Ovary (tissue), 7 donors: ENCODE measurements at regions not wholly inside any gene's neighbourhood (a gene's known extent, or its start where the extent isn't known, plus 50 kb on each side); places are given as distances from the start of the nearest gene placed in this dataset.

ENCODE experiments used
- DNase-seq, 5 donors: peaks; one replicate each; pipeline ENCODE4 v3.0.0-alpha.2; 2019 to 2020
- H3K27ac ChIP-seq, 2 donors: fragments of 200-600 bp; one replicate each; pipeline versions ENCODE4 v1.5.1 to v1.8.0; 2019 to 2022
- H3K27me3 ChIP-seq: fragments of 200-600 bp; one replicate; pipeline ENCODE4 v1.8.0; 2022
- H3K36me3 ChIP-seq: fragments of 200-600 bp; sonication (generic); one replicate; pipeline ENCODE4 v1.5.1; 2019
- H3K4me1 ChIP-seq: one replicate; pipeline ENCODE4 v1.8.1; 2013; ENCODE audit warnings: mild to moderate bottlenecking, moderate library complexity; ENCODE audit not compliant: insufficient read depth
- H3K4me3 ChIP-seq: fragments of 200-600 bp; sonication (generic); one replicate; pipeline ENCODE4 v1.5.1; 2017
- H3K9me3 ChIP-seq, 2 donors: fragments of 200-600 bp in 1 of 2; sonication (generic) in 1 of 2; one replicate each; pipeline versions ENCODE4 v1.5.1 to v1.8.1; 2013 to 2019; ENCODE audit warnings: mild to moderate bottlenecking in 1 of 2, moderate library complexity in 1 of 2
- EP300 ChIP-seq: sonication (generic); formaldehyde crosslinking; IDR thresholded peaks from one replicate; pipeline ENCODE4 v1.6.1; 2017; ENCODE audit warnings: antibody characterized with exemption
- POLR2A ChIP-seq: fragments of 450-650 bp; IDR thresholded peaks from one replicate; pipeline ENCODE4 v1.6.1; 2017; ENCODE audit warnings: antibody characterized with exemption, mild to moderate bottlenecking, moderate library complexity
- WGBS, 3 donors: extraction: QIAGEN DNeasy Blood & Tissue Kit in 1 of 3; methylation state at CpG; one replicate each; pipeline versions ENCODE4 v1.1.5 to v1.1.7; 2013 to 2017; 5-methylcytosine and 5-hydroxymethylcytosine counted together
- intact Hi-C, 4 donors: fragments of 100-400 bp; cut with DNase I; formaldehyde crosslinking; loops; one replicate each; pipeline versions ENCODE4 v1.11.0 to v1.15.1; 2022 to 2023
- TF ChIP-seq, protein P1 (sequence below), 3 donors: fragments of 450-650 bp in 2 of 3; fragments of 200-600 bp in 1 of 3; IDR thresholded peaks; one replicate each; pipeline versions ENCODE4 v1.5.1 to v1.8.0; 2016 to 2022; ENCODE audit warnings: antibody characterized with exemption in 3 of 3, mild to moderate bottlenecking in 1 of 3
- donor health status: DM: no; HTN: no; CAD: no; lungs with moderate emphysema.
- donor health status: DM: no; HTN: no; CAD: no.
- donor health status: Bipolar disorder and iron deficiency.
- donor health status: DM: no; HTN: no; CAD: no.
- donor health status: DM: yes; HTN: yes; CAD: no.

GRCh38 chr12:43290836-43291235 lies 261.2 kb downstream of the ADAMTS20 start:
- Histone ChIP-seq H3K9me3 (no peaks in the 10 kb centered on the region), H3K4me1 (peaks cover 1% of the 10 kb centered on the region), H3K27ac (no peak overlapping the region), H3K36me3 (no peaks in the 10 kb centered on the region), H3K27me3 (no peaks in the 10 kb centered on the region), H3K4me3 (no peak overlapping the region)
- intact Hi-C loops = no loop called here
- TF ChIP-seq POLR2A = no peak
- TF ChIP-seq EP300 = no peak
- TF ChIP-seq, protein P1, sequence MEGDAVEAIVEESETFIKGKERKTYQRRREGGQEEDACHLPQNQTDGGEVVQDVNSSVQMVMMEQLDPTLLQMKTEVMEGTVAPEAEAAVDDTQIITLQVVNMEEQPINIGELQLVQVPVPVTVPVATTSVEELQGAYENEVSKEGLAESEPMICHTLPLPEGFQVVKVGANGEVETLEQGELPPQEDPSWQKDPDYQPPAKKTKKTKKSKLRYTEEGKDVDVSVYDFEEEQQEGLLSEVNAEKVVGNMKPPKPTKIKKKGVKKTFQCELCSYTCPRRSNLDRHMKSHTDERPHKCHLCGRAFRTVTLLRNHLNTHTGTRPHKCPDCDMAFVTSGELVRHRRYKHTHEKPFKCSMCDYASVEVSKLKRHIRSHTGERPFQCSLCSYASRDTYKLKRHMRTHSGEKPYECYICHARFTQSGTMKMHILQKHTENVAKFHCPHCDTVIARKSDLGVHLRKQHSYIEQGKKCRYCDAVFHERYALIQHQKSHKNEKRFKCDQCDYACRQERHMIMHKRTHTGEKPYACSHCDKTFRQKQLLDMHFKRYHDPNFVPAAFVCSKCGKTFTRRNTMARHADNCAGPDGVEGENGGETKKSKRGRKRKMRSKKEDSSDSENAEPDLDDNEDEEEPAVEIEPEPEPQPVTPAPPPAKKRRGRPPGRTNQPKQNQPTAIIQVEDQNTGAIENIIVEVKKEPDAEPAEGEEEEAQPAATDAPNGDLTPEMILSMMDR (IDR thresholded peaks at IDR 0.05) = no peak
- no peak for DNase-seq
- 96 to 97% (median 97%) methylated on average over 2 of the region's 2 CpGs for WGBS, 3 donors

- no peak overlapping the region for H3K27ac ChIP-seq
- intact Hi-C loops = loop anchor here in 1 of 4 donors (10.0 kb wide), 1 partner anchor 805 kb away; no protein-coding TSS in a partner anchor
Measured at GRCh38 chr12:43289426-43289801, 262.6 kb downstream of the ADAMTS20 start.

DNA sequence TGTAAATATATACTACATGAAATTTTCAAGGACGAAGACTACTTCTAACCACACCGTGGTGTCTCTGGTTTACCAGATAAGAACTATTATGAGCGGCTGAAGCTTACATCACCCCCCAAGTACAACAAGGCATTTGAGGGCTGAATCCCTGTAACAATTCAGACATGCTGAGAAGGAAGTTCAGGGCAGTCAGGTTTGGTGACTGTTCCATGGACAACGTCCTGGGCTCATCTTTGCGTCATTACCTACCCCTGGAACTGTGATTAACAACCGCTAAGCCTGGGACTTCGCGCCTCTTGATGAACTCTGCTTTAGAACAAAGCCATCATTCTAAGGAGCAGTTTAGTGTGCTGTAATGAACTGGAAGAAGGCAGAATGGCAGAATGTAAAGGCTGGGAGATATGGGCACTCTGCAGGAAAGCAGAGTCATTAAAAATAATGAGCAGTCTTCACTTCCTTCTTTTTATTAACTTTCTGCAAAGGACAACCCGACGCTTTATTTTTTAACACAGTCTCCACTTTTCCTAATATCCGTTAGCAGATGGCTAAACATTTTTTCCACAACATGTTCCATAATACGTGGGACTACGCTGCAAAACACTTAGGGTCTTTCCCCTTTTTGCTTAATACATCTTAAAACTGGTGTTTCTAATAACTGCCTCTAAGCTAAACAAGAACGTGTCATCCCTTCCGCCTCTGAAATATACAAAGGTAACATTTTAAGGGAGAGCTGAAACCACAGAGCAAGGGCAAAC lies 263.2 kb downstream of the ADAMTS20 start:
- Histone ChIP-seq H3K36me3 (no peaks in the 10 kb centered on the region), H3K4me3 (no peak overlapping the region), H3K27me3 (no peaks in the 10 kb centered on the region), H3K27ac (no peak overlapping the region), H3K4me1 (peaks cover 1% of the 10 kb centered on the region), H3K9me3 (no peaks in the 10 kb centered on the region)
- no peak for DNase-seq
- TF ChIP-seq EP300 = no peak
- no peak for TF ChIP-seq POLR2A
- TF ChIP-seq, protein P1 (IDR thresholded peaks at IDR 0.05) = no peak
- intact Hi-C loops = loop anchor here in 1 of 4 donors (10.0 kb wide), 1 partner anchor 804 kb away; no protein-coding TSS in a partner anchor
- WGBS, 3 donors = 45 to 48% (median 47%) methylated on average over 15 of the region's 15 CpGs

More at GRCh38 chr12:43289426-43289801, 262.6 kb downstream of the ADAMTS20 start:
- Histone ChIP-seq H3K27me3 (no peaks in the 10 kb centered on the region), H3K4me1 (peaks cover 1% of the 10 kb centered on the region), H3K36me3 (no peaks in the 10 kb centered on the region), H3K9me3 (no peaks in the 10 kb centered on the region), H3K4me3 (no peak overlapping the region)
- 1 to 3% (median 2%) methylated on average over 5 of the region's 5 CpGs for WGBS, 3 donors
- TF ChIP-seq EP300 (no peak), POLR2A (no peak)
- TF ChIP-seq, protein P1 (IDR thresholded peaks at IDR 0.05) = no peak
- DNase-seq = peak in 1 of 5 donors; percentile 17

- intact Hi-C loops = loop anchor here in 1 of 4 donors (10.0 kb wide), 1 partner anchor 803 kb away; no protein-coding TSS in a partner anchor
- Histone ChIP-seq H3K27me3 (no peaks in the 10 kb centered on the region), H3K36me3 (no peaks in the 10 kb centered on the region), H3K4me3 (no peak overlapping the region), H3K27ac (no peak overlapping the region), H3K9me3 (no peaks in the 10 kb centered on the region), H3K4me1 (peaks cover 1% of the 10 kb centered on the region)
- TF ChIP-seq, protein P1 (IDR thresholded peaks at IDR 0.05) = no peak
- TF ChIP-seq POLR2A (no peak), EP300 (no peak)
- DNase-seq = no peak
- 62 to 65% (median 64%) methylated on average over 12 of the region's 12 CpGs for WGBS, 3 donors
Measured at GRCh38 chr12:43287706-43288383, 264.2 kb downstream of the ADAMTS20 start.
